GM12872 (cell line): ENCODE measurements at regions not wholly inside any gene's neighbourhood (a gene's known extent, or its start where the extent isn't known, plus 50 kb on each side); places are given as distances from the start of the nearest gene placed in this dataset.

ENCODE experiments used
- TF ChIP-seq, protein P1 (sequence below): IDR thresholded peaks from 3 replicates; pipeline ENCODE4 v1.5.1; 2011; ENCODE audit warnings: low read depth, mild to moderate bottlenecking, low read length, moderate library complexity; ENCODE audit not compliant: insufficient read depth

GRCh38 chr21:38729291-38729690 lies 76.4 kb upstream of the ETS2 start:
- TF ChIP-seq, protein P1, sequence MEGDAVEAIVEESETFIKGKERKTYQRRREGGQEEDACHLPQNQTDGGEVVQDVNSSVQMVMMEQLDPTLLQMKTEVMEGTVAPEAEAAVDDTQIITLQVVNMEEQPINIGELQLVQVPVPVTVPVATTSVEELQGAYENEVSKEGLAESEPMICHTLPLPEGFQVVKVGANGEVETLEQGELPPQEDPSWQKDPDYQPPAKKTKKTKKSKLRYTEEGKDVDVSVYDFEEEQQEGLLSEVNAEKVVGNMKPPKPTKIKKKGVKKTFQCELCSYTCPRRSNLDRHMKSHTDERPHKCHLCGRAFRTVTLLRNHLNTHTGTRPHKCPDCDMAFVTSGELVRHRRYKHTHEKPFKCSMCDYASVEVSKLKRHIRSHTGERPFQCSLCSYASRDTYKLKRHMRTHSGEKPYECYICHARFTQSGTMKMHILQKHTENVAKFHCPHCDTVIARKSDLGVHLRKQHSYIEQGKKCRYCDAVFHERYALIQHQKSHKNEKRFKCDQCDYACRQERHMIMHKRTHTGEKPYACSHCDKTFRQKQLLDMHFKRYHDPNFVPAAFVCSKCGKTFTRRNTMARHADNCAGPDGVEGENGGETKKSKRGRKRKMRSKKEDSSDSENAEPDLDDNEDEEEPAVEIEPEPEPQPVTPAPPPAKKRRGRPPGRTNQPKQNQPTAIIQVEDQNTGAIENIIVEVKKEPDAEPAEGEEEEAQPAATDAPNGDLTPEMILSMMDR, result no peak

DNA sequence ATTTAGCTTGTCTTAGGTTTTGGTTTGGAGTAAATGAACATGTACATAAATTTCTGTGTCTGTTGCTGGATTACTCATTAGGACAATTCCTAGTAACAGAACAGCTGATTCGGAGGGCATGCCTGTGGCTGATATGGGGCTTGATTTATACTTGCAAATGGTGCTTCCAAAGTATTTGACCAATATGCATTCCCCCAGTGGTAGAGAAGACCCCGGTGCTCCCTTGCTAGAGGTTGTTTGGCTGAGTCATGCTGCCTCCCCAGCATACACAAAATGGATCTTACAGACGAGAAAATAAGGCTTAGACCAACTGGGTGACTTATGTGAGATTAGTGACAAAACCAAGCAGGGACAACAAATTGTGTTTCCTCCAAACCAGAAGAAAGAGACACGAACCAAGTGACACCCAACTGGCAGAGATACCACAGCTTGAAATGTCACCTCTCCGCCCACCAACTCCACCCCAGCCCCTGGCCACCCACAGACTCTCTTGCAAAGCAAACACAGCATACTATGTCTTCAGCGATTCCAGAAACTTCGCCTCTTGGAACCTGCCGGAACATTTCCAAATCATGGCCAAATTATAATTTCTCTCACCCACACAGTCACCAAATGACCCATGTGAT lies 75.9 kb upstream of the ETS2 start:
- TF ChIP-seq, protein P1, result no peak

GRCh38 chr21:38733972-38734546 lies 71.7 kb upstream of the ETS2 start:
- TF ChIP-seq, protein P1, result peak; percentile 95

DNA sequence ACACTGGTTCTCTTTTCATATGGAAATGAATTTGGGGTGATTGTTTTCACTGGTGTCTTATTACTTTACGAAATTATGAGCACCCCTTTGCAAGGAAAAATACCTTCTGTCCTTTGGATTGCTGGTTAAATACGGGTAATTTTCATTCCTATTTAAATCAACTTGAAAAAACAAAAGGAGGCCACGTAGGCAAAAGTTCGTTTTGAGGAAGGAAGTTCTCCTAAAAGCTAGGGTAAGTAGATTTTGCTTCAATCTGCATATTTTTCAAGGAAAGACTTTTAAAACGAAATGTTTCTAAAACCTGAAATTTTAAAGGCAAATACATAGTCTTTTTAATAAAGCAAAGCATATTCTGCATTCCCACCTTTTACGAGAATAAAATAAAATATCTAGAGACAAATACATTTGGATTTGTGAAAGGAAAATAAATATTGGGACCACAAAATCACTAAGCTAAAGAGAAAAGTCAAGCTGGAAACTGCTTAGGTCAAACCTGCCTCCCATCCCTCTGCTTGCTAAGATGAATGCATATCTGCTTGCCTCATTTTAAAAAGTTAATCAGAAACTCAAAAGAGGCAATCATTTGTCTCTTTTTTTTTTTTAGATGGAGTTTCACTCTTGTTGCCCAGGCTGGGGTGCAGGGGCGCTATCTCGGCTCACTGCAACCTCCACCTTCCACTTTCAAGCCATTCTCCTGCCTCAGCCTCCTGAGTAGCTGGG lies 70.9 kb upstream of the ETS2 start:
- TF ChIP-seq, protein P1, result no peak

DNA sequence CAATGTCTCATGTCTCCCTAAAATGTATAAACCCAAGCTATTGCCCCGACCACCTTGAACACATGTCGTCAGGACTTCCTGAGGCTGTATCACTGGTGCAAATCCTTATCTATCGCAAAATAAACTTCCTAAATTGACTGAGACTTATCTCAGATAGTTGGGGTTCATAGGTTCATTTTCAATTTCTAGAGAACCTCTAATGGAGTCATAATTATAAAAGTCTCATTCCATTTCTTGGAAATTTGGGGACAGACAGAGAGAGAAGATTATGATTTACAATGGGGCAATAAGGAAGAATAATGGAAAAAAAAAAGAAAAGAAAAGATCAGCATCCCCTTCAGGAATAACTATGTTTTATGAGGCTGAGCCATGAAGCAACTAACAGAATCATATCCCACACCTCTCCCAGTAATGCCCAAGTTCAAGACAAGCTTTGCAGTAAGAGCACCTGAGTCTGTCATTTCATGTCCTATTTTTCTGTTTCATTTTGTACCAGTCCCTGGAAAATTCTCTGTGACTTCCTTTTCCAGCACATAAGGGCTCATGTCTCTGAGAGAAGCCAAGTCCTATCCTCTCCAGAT lies 70.0 kb upstream of the ETS2 start:
- TF ChIP-seq, protein P1, result no peak

DNA sequence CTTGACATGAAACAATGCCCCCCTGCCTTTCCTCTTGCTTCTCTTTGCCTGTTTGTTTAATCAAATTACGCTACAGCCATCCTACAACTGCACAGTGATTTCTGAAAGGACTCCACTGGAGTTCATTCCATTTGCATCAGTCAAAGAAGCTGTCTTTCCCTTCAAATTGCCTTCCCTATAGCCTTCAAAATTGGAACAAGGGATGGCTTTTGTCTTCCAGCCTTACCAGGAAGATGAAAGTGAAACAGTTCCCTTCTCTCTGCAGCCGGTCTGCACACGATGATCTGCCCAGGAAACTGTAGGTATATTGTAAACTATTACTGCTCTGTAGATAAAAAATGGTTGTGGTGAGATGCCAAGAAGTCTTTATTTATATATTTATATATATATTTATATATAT lies 65.6 kb upstream of the ETS2 start:
- TF ChIP-seq, protein P1, result no peak

DNA sequence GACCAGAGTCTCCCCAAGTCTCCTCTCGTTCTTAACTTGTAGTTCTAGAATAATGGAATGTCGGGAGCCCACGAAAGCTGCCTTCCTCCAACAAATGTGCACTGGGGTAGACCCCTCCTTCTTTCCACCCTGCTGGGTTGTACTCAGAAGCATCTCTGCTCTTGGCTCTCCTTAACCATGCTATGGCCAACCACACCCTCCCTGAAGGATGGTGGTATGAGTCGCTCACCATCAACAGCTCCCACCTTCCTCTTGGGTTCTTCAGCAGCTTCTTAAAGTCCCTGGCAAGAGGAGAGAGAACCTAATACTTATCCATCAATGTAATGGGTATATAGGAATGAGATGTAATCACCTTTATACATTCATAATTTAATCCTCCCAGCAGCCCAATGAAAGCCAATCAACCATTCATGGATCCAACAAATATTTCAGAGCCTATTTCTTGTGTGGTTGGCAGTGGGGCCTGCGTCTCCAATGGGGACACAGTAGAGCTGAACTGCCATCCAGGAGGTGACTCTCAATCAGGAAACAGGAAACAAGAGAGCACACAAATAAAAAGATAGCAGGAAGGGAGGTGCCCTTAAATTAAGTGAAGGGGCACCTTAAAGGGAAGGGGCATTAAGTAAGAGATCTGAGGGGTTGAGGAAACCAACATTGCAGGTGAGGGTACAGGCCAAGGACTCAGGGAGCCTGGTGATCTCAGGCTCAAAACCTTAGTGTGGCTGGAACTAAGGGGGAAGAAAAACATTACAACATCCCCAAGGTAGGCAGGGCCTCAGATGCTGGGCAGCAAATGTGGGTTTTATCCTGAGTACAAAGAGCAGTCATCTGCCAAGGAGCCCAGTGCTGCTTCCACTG lies 64.4 kb upstream of the ETS2 start:
- TF ChIP-seq, protein P1, result no peak
